Smooth muscle cell (in vitro differentiated cells): ENCODE measurements at regions not wholly inside any gene's neighbourhood (a gene's known extent, or its start where the extent isn't known, plus 50 kb on each side); places are given as distances from the start of the nearest gene placed in this dataset.
A peak's percentile ranks its signal among the peaks of the same experiment; 100 is the strongest.

Experiments used
- DNase-seq: peaks from one replicate; lab custom pipeline; 2025; ENCODE audit not compliant: unreplicated experiment; lab: John Stamatoyannopoulos, UW
- H2AFZ ChIP-seq: fragments of 200-600 bp; sonication (generic); 2 replicates; pipeline ENCODE4 v1.6.0; 2016; ENCODE audit warnings: antibody characterized with exemption, low read depth, mild to moderate bottlenecking
- H3F3A ChIP-seq: fragments of 200-600 bp; sonication (generic); 2 replicates; pipeline ENCODE4 v1.6.0; 2017; ENCODE audit warnings: antibody characterized with exemption, low read depth
- H3K27ac ChIP-seq: fragments of 200-600 bp; sonication (generic); 2 replicates; pipeline ENCODE4 v1.5.1; 2016; ENCODE audit warnings: low read depth, mild to moderate bottlenecking
- H3K27me3 ChIP-seq: fragments of 200-600 bp; sonication (generic); 2 replicates; pipeline ENCODE4 v1.6.1; 2016; ENCODE audit warnings: low read depth, mild to moderate bottlenecking
- H3K36me3 ChIP-seq: fragments of 200-600 bp; sonication (generic); 2 replicates; pipeline ENCODE4 v1.5.1; 2016; ENCODE audit warnings: low read depth
- H3K4me1 ChIP-seq: fragments of 200-600 bp; sonication (generic); 2 replicates; pipeline ENCODE4 v1.5.1; 2016; ENCODE audit warnings: low read depth
- H3K4me2 ChIP-seq: fragments of 200-600 bp; sonication (generic); 2 replicates; pipeline ENCODE4 v1.6.0; 2016; ENCODE audit warnings: mild to moderate bottlenecking
- H3K4me3 ChIP-seq: fragments of 200-600 bp; sonication (generic); 2 replicates; pipeline ENCODE4 v1.5.1; 2016; ENCODE audit warnings: mild to moderate bottlenecking
- H3K79me2 ChIP-seq: fragments of 200-600 bp; sonication (generic); 2 replicates; pipeline ENCODE4 v1.6.0; 2016; ENCODE audit warnings: low read depth, mild to moderate bottlenecking
- H3K9ac ChIP-seq: fragments of 200-600 bp; sonication (generic); 2 replicates; pipeline ENCODE4 v1.6.0; 2016; ENCODE audit warnings: low read depth
- H3K9me3 ChIP-seq: fragments of 200-600 bp; sonication (generic); replicated peaks from 2 replicates; pipeline ENCODE4 v1.5.1; 2016; ENCODE audit warnings: low read depth
- H4K20me1 ChIP-seq: fragments of 200-600 bp; sonication (generic); 2 replicates; pipeline ENCODE4 v1.6.0; 2016; ENCODE audit warnings: low read depth
- CTCF ChIP-seq: fragments of 200-600 bp; sonication (generic); IDR thresholded peaks from 2 replicates; pipeline ENCODE4 v1.5.1; 2017; ENCODE audit warnings: borderline replicate concordance, mild to moderate bottlenecking, antibody characterized with exemption; ENCODE audit not compliant: insufficient read depth, poor library complexity, severe bottlenecking
- WGBS: methylation state at CpG from one replicate; pipeline ENCODE4 v1.1.7; 2016; ENCODE audit warnings: low lambda C conversion rate; 5-methylcytosine and 5-hydroxymethylcytosine counted together

GRCh38 chr9:108645520-108645919 lies 210.3 kb downstream of the ACTL7B start:
- WGBS: 75% methylated on average over 6 of the region's 6 CpGs
- no peak overlapping the region for H3K27ac ChIP-seq
- no peaks in the 10 kb centered on the region for H4K20me1 ChIP-seq
- H3K36me3 ChIP-seq: no peaks in the 10 kb centered on the region
- no peaks in the 10 kb centered on the region for H3K27me3 ChIP-seq
- no peak for TF ChIP-seq CTCF
- H3K9ac ChIP-seq: no peak overlapping the region
- H3K4me2 ChIP-seq: no peak overlapping the region
- no peak overlapping the region for H2AFZ ChIP-seq
- H3K79me2 ChIP-seq: no peaks in the 10 kb centered on the region
- no peaks in the 10 kb centered on the region for H3K9me3 ChIP-seq
- peaks cover 1% of the 10 kb centered on the region for H3K4me1 ChIP-seq
- DNase-seq: no peak
- no peak overlapping the region for H3K4me3 ChIP-seq
- H3F3A ChIP-seq: peaks cover 4% of the 10 kb centered on the region

GRCh38 chr9:108643731-108644510 lies 211.9 kb downstream of the ACTL7B start:
- peaks cover 4% of the 10 kb centered on the region for H3F3A ChIP-seq
- H3K9me3 ChIP-seq: no peaks in the 10 kb centered on the region
- peaks cover 13% of the 10 kb centered on the region for H3K4me1 ChIP-seq
- H3K9ac ChIP-seq: no peak overlapping the region
- H3K36me3 ChIP-seq: no peaks in the 10 kb centered on the region
- H3K4me2 ChIP-seq: no peak overlapping the region
- WGBS: 89% methylated on average over 5 of the region's 5 CpGs
- H3K27ac ChIP-seq: no peak overlapping the region
- no peaks in the 10 kb centered on the region for H3K79me2 ChIP-seq
- TF ChIP-seq CTCF: no peak
- no peaks in the 10 kb centered on the region for H3K27me3 ChIP-seq
- no peak overlapping the region for H2AFZ ChIP-seq
- H3K4me3 ChIP-seq: no peak overlapping the region
- no peak for DNase-seq
- H4K20me1 ChIP-seq: no peaks in the 10 kb centered on the region

GRCh38 chr9:108642871-108643270 lies 212.9 kb downstream of the ACTL7B start:
- no peak overlapping the region for H3K27ac ChIP-seq
- H3K9me3 ChIP-seq: no peaks in the 10 kb centered on the region
- peaks cover 14% of the 10 kb centered on the region for H3K4me1 ChIP-seq
- no peaks in the 10 kb centered on the region for H3K27me3 ChIP-seq
- TF ChIP-seq CTCF: no peak
- no peaks in the 10 kb centered on the region for H3K79me2 ChIP-seq
- 97% methylated on average over 3 of the region's 3 CpGs for WGBS
- no peaks in the 10 kb centered on the region for H3K36me3 ChIP-seq
- peaks cover 4% of the 10 kb centered on the region for H3F3A ChIP-seq
- no peak for DNase-seq
- no peaks in the 10 kb centered on the region for H4K20me1 ChIP-seq
- H2AFZ ChIP-seq: no peak overlapping the region
- no peak overlapping the region for H3K9ac ChIP-seq
- H3K4me2 ChIP-seq: no peak overlapping the region
- no peak overlapping the region for H3K4me3 ChIP-seq

- Histone ChIP-seq H3K4me2 (peak overlapping the region; percentile 79), H2AFZ (no peak overlapping the region), H3K36me3 (no peaks in the 10 kb centered on the region), H3K27ac (peak overlapping the region; percentile 86), H3K4me1 (peaks cover 40% of the 10 kb centered on the region), H3K79me2 (no peaks in the 10 kb centered on the region), H3K27me3 (no peaks in the 10 kb centered on the region), H3K9ac (peak overlapping the region; percentile 61), H4K20me1 (no peaks in the 10 kb centered on the region), H3K4me3 (no peak overlapping the region), H3K9me3 (no peaks in the 10 kb centered on the region), H3F3A (peaks cover 9% of the 10 kb centered on the region)
- no peak for DNase-seq
- 43% methylated on average over 1 of the region's 1 CpG for WGBS
- no peak for TF ChIP-seq CTCF
These were observed 215.6 kb downstream of the ACTL7B start for GRCh38 chr9:108640230-108640629.
